Tibial nerve (tissue), 4 donors: ENCODE measurements at regions not wholly inside any gene's neighbourhood (a gene's known extent, or its start where the extent isn't known, plus 50 kb on each side); places are given as distances from the start of the nearest gene placed in this dataset.

Source experiments
- DNase-seq, 2 donors: peaks; one replicate each; pipeline ENCODE4 v3.0.0-alpha.2; 2019; ENCODE audit warnings: low spot score in 2 of 2
- H3K27ac ChIP-seq, 4 donors: fragments of 200-600 bp; sonication (generic) in 3 of 4; one replicate each; pipeline ENCODE4 v1.5.1; 2017 to 2019; ENCODE audit warnings: mild to moderate bottlenecking in 1 of 4
- H3K27me3 ChIP-seq, 2 donors: fragments of 200-600 bp; sonication (generic) in 1 of 2; one replicate each; pipeline versions ENCODE4 v1.5.1 to v1.6.0; 2017 to 2019
- H3K36me3 ChIP-seq, 3 donors: fragments of 200-600 bp; sonication (generic); one replicate each; pipeline ENCODE4 v1.5.1; 2018 to 2019
- H3K4me1 ChIP-seq, 4 donors: fragments of 200-600 bp; sonication (generic) in 3 of 4; one replicate each; pipeline ENCODE4 v1.5.1; 2017 to 2019
- H3K4me3 ChIP-seq, 4 donors: fragments of 200-600 bp; sonication (generic) in 3 of 4; one replicate each; pipeline ENCODE4 v1.5.1; 2017 to 2019; ENCODE audit warnings: mild to moderate bottlenecking in 1 of 4, moderate library complexity in 1 of 4
- H3K9me3 ChIP-seq, 4 donors: fragments of 200-600 bp; sonication (generic) in 3 of 4; one replicate each; pipeline ENCODE4 v1.5.1; 2017 to 2019
- EP300 ChIP-seq, 2 donors: sonication (generic); formaldehyde crosslinking; IDR thresholded peaks; one replicate each; pipeline ENCODE4 v1.6.1; 2017; ENCODE audit warnings: antibody characterized with exemption in 2 of 2, mild to moderate bottlenecking in 1 of 2
- POLR2A ChIP-seq, 2 donors: fragments of 450-650 bp; IDR thresholded peaks; one replicate each; pipeline ENCODE4 v1.6.1; 2017; ENCODE audit warnings: antibody characterized with exemption in 2 of 2, mild to moderate bottlenecking in 2 of 2, moderate library complexity in 2 of 2
- WGBS, 2 donors: methylation state at CpG; one replicate each; pipeline ENCODE4 v1.1.5; 2018; 5-methylcytosine and 5-hydroxymethylcytosine counted together
- TF ChIP-seq, protein P1 (sequence below), 5 experiments: fragments of 200-600 bp in 3 of 5; fragments of 450-650 bp in 2 of 5; sonication (generic) in 3 of 5; IDR thresholded peaks; one replicate each; pipeline ENCODE4 v1.5.1; 2016 to 2019; ENCODE audit warnings: antibody characterized with exemption in 5 of 5, mild to moderate bottlenecking in 3 of 5, moderate library complexity in 2 of 5

GRCh38 chr12:107853479-107853878 lies 79.0 kb downstream of the ASCL4 start:
- H3K4me3 ChIP-seq = no peak overlapping the region
- H3K36me3 ChIP-seq = no peaks in the 10 kb centered on the region
- no peaks in the 10 kb centered on the region for H3K4me1 ChIP-seq
- DNase-seq = no peak
- no peaks in the 10 kb centered on the region for H3K9me3 ChIP-seq
- peaks cover 0 to 12% of the 10 kb centered on the region in 2 donors for H3K27me3 ChIP-seq
- 36 to 42% methylated on average over 3 of the region's 3 CpGs for WGBS, 2 donors
- H3K27ac ChIP-seq = no peak overlapping the region
- TF ChIP-seq, protein P1, sequence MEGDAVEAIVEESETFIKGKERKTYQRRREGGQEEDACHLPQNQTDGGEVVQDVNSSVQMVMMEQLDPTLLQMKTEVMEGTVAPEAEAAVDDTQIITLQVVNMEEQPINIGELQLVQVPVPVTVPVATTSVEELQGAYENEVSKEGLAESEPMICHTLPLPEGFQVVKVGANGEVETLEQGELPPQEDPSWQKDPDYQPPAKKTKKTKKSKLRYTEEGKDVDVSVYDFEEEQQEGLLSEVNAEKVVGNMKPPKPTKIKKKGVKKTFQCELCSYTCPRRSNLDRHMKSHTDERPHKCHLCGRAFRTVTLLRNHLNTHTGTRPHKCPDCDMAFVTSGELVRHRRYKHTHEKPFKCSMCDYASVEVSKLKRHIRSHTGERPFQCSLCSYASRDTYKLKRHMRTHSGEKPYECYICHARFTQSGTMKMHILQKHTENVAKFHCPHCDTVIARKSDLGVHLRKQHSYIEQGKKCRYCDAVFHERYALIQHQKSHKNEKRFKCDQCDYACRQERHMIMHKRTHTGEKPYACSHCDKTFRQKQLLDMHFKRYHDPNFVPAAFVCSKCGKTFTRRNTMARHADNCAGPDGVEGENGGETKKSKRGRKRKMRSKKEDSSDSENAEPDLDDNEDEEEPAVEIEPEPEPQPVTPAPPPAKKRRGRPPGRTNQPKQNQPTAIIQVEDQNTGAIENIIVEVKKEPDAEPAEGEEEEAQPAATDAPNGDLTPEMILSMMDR (IDR thresholded peaks at IDR 0.05) = no peak
- no peak for TF ChIP-seq EP300 (IDR thresholded peaks at IDR 0.05)
- no peak for TF ChIP-seq POLR2A (IDR thresholded peaks at IDR 0.05)

- 79 to 81% methylated on average over 2 of the region's 2 CpGs for WGBS, 2 donors
- H3K27me3 ChIP-seq = no peaks in the 10 kb centered on the region
- H3K4me1 ChIP-seq = no peaks in the 10 kb centered on the region
- no peaks in the 10 kb centered on the region for H3K9me3 ChIP-seq
- H3K4me3 ChIP-seq = no peak overlapping the region
- H3K27ac ChIP-seq = no peak overlapping the region
- DNase-seq = no peak
- TF ChIP-seq POLR2A (IDR thresholded peaks at IDR 0.05) = no peak
- TF ChIP-seq EP300 (IDR thresholded peaks at IDR 0.05) = no peak
- TF ChIP-seq, protein P1 (IDR thresholded peaks at IDR 0.05) = no peak
- H3K36me3 ChIP-seq = no peaks in the 10 kb centered on the region
Measured at GRCh38 chr12:107855471-107855870, 81.0 kb downstream of the ASCL4 start.

GRCh38 chr12:107856096-107856495 lies 81.6 kb downstream of the ASCL4 start:
- WGBS, 2 donors = 40 to 46% methylated on average over 2 of the region's 2 CpGs
- Histone ChIP-seq H3K27ac (no peak overlapping the region), H3K9me3 (no peaks in the 10 kb centered on the region), H3K4me1 (no peaks in the 10 kb centered on the region), H3K36me3 (no peaks in the 10 kb centered on the region), H3K27me3 (no peaks in the 10 kb centered on the region), H3K4me3 (no peak overlapping the region)
- TF ChIP-seq, protein P1 (IDR thresholded peaks at IDR 0.05) = no peak
- no peak for TF ChIP-seq EP300 (IDR thresholded peaks at IDR 0.05)
- TF ChIP-seq POLR2A (IDR thresholded peaks at IDR 0.05) = no peak
- no peak for DNase-seq

GRCh38 chr12:107857191-107857590 lies 82.7 kb downstream of the ASCL4 start:
- H3K4me3 ChIP-seq = no peak overlapping the region
- no peak for DNase-seq
- peaks cover 0 to 3% (median 0%) of the 10 kb centered on the region in 4 donors for H3K9me3 ChIP-seq
- no peaks in the 10 kb centered on the region for H3K36me3 ChIP-seq
- TF ChIP-seq, protein P1 (IDR thresholded peaks at IDR 0.05) = no peak
- TF ChIP-seq POLR2A (IDR thresholded peaks at IDR 0.05) (no peak), EP300 (IDR thresholded peaks at IDR 0.05) (no peak)
- no peaks in the 10 kb centered on the region for H3K27me3 ChIP-seq
- no peak overlapping the region for H3K27ac ChIP-seq
- no peaks in the 10 kb centered on the region for H3K4me1 ChIP-seq
- 79 to 80% methylated on average over 4 of the region's 4 CpGs for WGBS, 2 donors

GRCh38 chr12:107859367-107859766 lies 84.9 kb downstream of the ASCL4 start:
- TF ChIP-seq EP300 (IDR thresholded peaks at IDR 0.05) = no peak
- TF ChIP-seq, protein P1 (IDR thresholded peaks at IDR 0.05) = no peak
- TF ChIP-seq POLR2A (IDR thresholded peaks at IDR 0.05) = no peak
- no peak for DNase-seq
- no peak overlapping the region for H3K4me3 ChIP-seq
- H3K27me3 ChIP-seq = peaks cover 0 to 4% of the 10 kb centered on the region in 2 donors
- peaks cover 0 to 5% (median 0%) of the 10 kb centered on the region in 4 donors for H3K9me3 ChIP-seq
- no peaks in the 10 kb centered on the region for H3K36me3 ChIP-seq
- 71 to 74% methylated on average over 2 of the region's 2 CpGs for WGBS, 2 donors
- H3K4me1 ChIP-seq = peaks cover 0 to 6% (median 0%) of the 10 kb centered on the region in 4 donors
- H3K27ac ChIP-seq = no peak overlapping the region
